Activated T-cell treated with anti-CD3 and anti-CD28 coated beads, Interleukin-2, amount 50 U/mL, for 4 hours (primary cell): ENCODE measurements at regions not wholly inside any gene's neighbourhood (a gene's known extent, or its start where the extent isn't known, plus 50 kb on each side); places are given as distances from the start of the nearest gene placed in this dataset.

Source experiments
- ATAC-seq, 2 donors: fragments of 200-7000 bp; cut with Tn5 transposase; one replicate each; pipeline ENCODE4 v1.10.0; 2021
- DNase-seq: peaks from one replicate; pipeline ENCODE4 v3.0.0-alpha.2; 2020
- H3K27me3 Mint-ChIP-seq: one replicate; pipeline ENCODE4 v1.8.0; 2021; ENCODE audit warnings: low read depth, mixed read lengths
- H3K36me3 Mint-ChIP-seq: one replicate; pipeline ENCODE4 v1.8.0; 2022; ENCODE audit warnings: mixed read lengths; ENCODE audit not compliant: insufficient read depth
- H3K4me1 Mint-ChIP-seq: one replicate; pipeline ENCODE4 v1.8.0; 2021; ENCODE audit warnings: low read depth, mixed read lengths
- H3K4me3 Mint-ChIP-seq: one replicate; pipeline ENCODE4 v1.8.0; 2021; ENCODE audit warnings: mild to moderate bottlenecking, moderate library complexity, mixed read lengths
- H3K9me3 Mint-ChIP-seq: one replicate; pipeline ENCODE4 v1.8.0; 2021; ENCODE audit warnings: mixed read lengths

GRCh38 chr1:57858740-57859139 lies 434.9 kb upstream of the DAB1 start:
- DNase-seq (no peak), ATAC-seq (no peak)
- Mint-ChIP-seq H3K9me3 (no peaks in the 10 kb centered on the region), H3K4me1 (no peaks in the 10 kb centered on the region), H3K4me3 (no peak overlapping the region), H3K27me3 (no peaks in the 10 kb centered on the region), H3K36me3 (no peaks in the 10 kb centered on the region)

DNA sequence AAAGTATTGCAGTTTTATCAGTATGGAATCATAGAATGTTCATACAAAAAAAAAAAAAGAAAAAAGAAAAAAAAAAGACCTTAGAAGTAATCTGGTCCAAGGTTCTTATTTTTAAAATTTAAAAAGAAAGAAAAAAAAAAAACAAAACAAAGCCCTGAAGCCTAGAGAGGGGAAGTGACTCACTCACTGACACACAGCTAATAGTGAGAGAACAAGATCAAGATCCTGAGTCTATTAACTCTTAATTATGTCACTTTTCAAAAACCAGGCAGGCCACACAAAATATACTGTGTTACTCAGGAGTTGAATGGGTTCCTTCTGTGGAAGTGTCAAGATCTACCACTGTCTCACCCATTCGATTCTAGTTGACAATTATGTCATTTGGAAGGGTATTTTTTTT lies 433.9 kb upstream of the DAB1 start:
- no peaks in the 10 kb centered on the region for H3K4me1 Mint-ChIP-seq
- H3K27me3 Mint-ChIP-seq, result no peaks in the 10 kb centered on the region
- no peaks in the 10 kb centered on the region for H3K9me3 Mint-ChIP-seq
- DNase-seq (no peak), ATAC-seq (no peak)
- no peak overlapping the region for H3K4me3 Mint-ChIP-seq
- no peaks in the 10 kb centered on the region for H3K36me3 Mint-ChIP-seq

DNA sequence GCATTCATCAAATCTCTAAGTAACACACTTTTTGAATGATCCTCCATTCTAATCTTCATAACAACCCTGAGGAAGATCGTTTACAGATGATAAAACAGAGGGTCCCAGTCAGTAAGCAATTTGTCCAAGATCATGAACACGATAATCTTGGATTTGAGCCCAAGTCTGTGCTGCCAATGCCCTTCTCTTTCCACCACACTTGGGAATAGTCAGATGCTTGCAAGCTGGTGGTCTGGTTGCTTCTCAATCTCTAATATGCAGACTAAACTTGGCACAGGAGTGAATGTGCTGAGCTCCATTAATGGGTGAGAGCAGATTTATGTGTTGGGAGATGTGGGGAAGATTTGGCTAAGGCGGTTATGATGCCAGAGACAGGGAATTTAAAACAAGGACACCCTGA lies 430.6 kb upstream of the DAB1 start:
- Mint-ChIP-seq H3K27me3 (peaks cover 5% of the 10 kb centered on the region), H3K36me3 (no peaks in the 10 kb centered on the region), H3K9me3 (no peaks in the 10 kb centered on the region), H3K4me3 (no peak overlapping the region), H3K4me1 (no peaks in the 10 kb centered on the region)
- DNase-seq (no peak), ATAC-seq (no peak)

GRCh38 chr1:57850176-57850940 lies 426.5 kb upstream of the DAB1 start:
- Mint-ChIP-seq H3K27me3 (peaks cover 5% of the 10 kb centered on the region), H3K4me3 (no peak overlapping the region), H3K9me3 (no peaks in the 10 kb centered on the region), H3K4me1 (no peaks in the 10 kb centered on the region), H3K36me3 (no peaks in the 10 kb centered on the region)
- DNase-seq, result no peak
- no peak for ATAC-seq

DNA sequence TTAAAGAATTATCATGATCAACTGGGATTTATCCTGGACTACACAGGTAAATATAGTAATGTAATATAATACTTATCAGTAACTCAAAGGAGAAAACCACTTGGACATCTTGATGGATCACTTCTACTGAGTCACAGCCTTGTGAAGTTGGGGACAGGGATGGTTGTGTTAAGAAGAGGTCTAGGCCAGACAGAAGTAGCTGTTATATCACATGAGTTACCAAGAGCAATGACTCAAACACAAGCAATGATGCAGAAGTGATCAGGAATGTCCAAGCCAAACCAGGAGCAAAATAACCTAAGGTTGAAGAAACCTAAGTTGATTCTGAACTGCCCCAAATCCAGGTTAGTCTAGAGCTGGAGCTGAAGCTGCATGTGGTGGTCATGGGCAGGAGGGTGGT lies 424.5 kb upstream of the DAB1 start:
- no peaks in the 10 kb centered on the region for H3K36me3 Mint-ChIP-seq
- no peak for ATAC-seq

GRCh38 chr1:57845041-57845440 lies 421.2 kb upstream of the DAB1 start:
- DNase-seq (no peak), ATAC-seq (no peak)
- Mint-ChIP-seq H3K4me3 (no peak overlapping the region), H3K27me3 (no peaks in the 10 kb centered on the region), H3K9me3 (peaks cover 18% of the 10 kb centered on the region), H3K4me1 (no peaks in the 10 kb centered on the region), H3K36me3 (no peaks in the 10 kb centered on the region)

More for the DNA sequence above, 424.5 kb upstream of the DAB1 start:
- no peak overlapping the region for H3K4me3 Mint-ChIP-seq
- H3K4me1 Mint-ChIP-seq, result no peaks in the 10 kb centered on the region
- no peaks in the 10 kb centered on the region for H3K9me3 Mint-ChIP-seq
- no peak for DNase-seq
- peaks cover 5% of the 10 kb centered on the region for H3K27me3 Mint-ChIP-seq

- ATAC-seq, result no peak
- Mint-ChIP-seq H3K36me3 (no peaks in the 10 kb centered on the region), H3K27me3 (no peaks in the 10 kb centered on the region), H3K9me3 (peaks cover 19% of the 10 kb centered on the region), H3K4me1 (no peaks in the 10 kb centered on the region), H3K4me3 (no peak overlapping the region)
- no peak for DNase-seq
Measured at GRCh38 chr1:57844382-57844980, 420.6 kb upstream of the DAB1 start.

DNA sequence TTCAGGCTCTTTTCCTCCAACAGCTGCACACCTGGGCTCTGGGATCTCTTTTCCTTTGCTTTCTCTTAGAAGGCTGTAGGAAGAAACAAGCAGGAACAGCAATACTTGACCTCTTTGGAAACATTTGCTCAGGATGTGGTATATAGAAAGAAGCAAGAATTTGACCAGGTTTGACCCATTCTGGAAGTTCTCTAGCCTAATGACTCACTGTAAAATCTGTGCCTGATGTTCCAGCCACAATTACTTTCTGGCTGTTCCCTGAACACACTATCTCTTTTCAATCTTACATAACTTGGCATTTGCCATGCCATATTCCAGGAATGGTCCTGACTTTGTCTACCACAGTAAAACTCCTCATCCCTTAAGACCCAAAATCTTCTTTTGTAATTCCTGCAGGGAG lies 419.9 kb upstream of the DAB1 start:
- no peak for DNase-seq
- H3K4me3 Mint-ChIP-seq, result no peak overlapping the region
- no peaks in the 10 kb centered on the region for H3K27me3 Mint-ChIP-seq
- ATAC-seq, result no peak
- H3K9me3 Mint-ChIP-seq, result peaks cover 19% of the 10 kb centered on the region
- H3K4me1 Mint-ChIP-seq, result no peaks in the 10 kb centered on the region
- no peaks in the 10 kb centered on the region for H3K36me3 Mint-ChIP-seq

DNA sequence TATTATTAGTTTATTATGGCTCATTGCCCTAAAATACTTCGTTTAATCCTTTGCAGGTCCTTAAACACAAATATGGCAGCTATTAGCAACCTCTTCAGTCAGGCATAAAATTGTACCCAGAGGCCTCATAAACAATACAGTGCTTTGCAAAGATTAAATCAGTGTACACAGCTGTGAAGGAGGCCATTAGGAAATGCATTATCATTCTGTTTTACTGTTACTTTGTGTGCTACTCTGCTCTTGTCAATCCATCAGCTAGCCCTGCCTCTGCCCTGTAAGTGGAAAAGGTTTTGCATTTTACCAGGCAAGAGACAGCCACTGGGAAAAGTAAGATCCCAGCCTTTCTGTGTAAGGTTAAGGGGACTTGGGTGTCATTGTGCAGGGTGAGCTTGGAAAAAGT lies 415.7 kb upstream of the DAB1 start:
- H3K36me3 Mint-ChIP-seq, result no peaks in the 10 kb centered on the region
- peaks cover 19% of the 10 kb centered on the region for H3K9me3 Mint-ChIP-seq
- DNase-seq, result no peak
- H3K4me3 Mint-ChIP-seq, result no peak overlapping the region
- peaks cover 1% of the 10 kb centered on the region for H3K27me3 Mint-ChIP-seq
- no peak for ATAC-seq
- no peaks in the 10 kb centered on the region for H3K4me1 Mint-ChIP-seq

GRCh38 chr1:57839067-57839466 lies 415.2 kb upstream of the DAB1 start:
- Mint-ChIP-seq H3K4me3 (no peak overlapping the region), H3K9me3 (peaks cover 19% of the 10 kb centered on the region), H3K27me3 (peaks cover 1% of the 10 kb centered on the region), H3K36me3 (no peaks in the 10 kb centered on the region), H3K4me1 (no peaks in the 10 kb centered on the region)
- no peak for ATAC-seq
- DNase-seq, result no peak

GRCh38 chr1:57835620-57836019 lies 411.8 kb upstream of the DAB1 start:
- H3K36me3 Mint-ChIP-seq, result no peaks in the 10 kb centered on the region

GRCh38 chr1:57833296-57833695 lies 409.4 kb upstream of the DAB1 start:
- no peaks in the 10 kb centered on the region for H3K4me1 Mint-ChIP-seq
- H3K4me3 Mint-ChIP-seq, result no peak overlapping the region

More at GRCh38 chr1:57835620-57836019, 411.8 kb upstream of the DAB1 start:
- DNase-seq (no peak), ATAC-seq (no peak)
- H3K4me3 Mint-ChIP-seq, result no peak overlapping the region
- H3K27me3 Mint-ChIP-seq, result peaks cover 1% of the 10 kb centered on the region
- no peaks in the 10 kb centered on the region for H3K4me1 Mint-ChIP-seq
- peaks cover 7% of the 10 kb centered on the region for H3K9me3 Mint-ChIP-seq

GRCh38 chr1:57832612-57833011 lies 408.8 kb upstream of the DAB1 start:
- Mint-ChIP-seq H3K4me3 (no peak overlapping the region), H3K36me3 (no peaks in the 10 kb centered on the region)
- no peak for ATAC-seq

More at GRCh38 chr1:57833296-57833695, 409.4 kb upstream of the DAB1 start:
- DNase-seq, result no peak
- no peaks in the 10 kb centered on the region for H3K36me3 Mint-ChIP-seq
- no peaks in the 10 kb centered on the region for H3K9me3 Mint-ChIP-seq
- peaks cover 1% of the 10 kb centered on the region for H3K27me3 Mint-ChIP-seq
- no peak for ATAC-seq

DNA sequence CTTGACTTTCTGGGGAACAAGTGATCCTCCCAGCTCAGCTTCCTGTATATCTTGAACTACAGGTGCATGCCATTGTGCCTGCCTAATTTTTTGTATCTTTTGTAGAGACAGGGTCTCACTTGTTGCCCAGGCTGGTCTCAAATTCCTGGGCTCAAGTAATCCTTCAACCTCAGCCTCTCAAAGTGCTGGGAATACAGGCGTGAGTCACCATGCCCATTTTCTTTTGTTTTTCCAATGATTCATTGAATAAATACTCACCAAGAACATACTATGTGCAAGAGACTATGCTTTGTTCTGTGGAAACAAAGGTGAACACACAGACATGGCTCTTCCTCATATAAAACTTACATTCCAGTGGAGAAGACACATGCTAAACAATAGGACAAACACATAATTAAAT lies 407.8 kb upstream of the DAB1 start:
- DNase-seq (no peak), ATAC-seq (no peak)
- H3K4me1 Mint-ChIP-seq, result no peaks in the 10 kb centered on the region
- no peaks in the 10 kb centered on the region for H3K9me3 Mint-ChIP-seq
- no peak overlapping the region for H3K4me3 Mint-ChIP-seq
- H3K27me3 Mint-ChIP-seq, result no peaks in the 10 kb centered on the region
- no peaks in the 10 kb centered on the region for H3K36me3 Mint-ChIP-seq

More at GRCh38 chr1:57832612-57833011, 408.8 kb upstream of the DAB1 start:
- H3K9me3 Mint-ChIP-seq, result no peaks in the 10 kb centered on the region
- no peaks in the 10 kb centered on the region for H3K27me3 Mint-ChIP-seq
- no peak for DNase-seq
- no peaks in the 10 kb centered on the region for H3K4me1 Mint-ChIP-seq

DNA sequence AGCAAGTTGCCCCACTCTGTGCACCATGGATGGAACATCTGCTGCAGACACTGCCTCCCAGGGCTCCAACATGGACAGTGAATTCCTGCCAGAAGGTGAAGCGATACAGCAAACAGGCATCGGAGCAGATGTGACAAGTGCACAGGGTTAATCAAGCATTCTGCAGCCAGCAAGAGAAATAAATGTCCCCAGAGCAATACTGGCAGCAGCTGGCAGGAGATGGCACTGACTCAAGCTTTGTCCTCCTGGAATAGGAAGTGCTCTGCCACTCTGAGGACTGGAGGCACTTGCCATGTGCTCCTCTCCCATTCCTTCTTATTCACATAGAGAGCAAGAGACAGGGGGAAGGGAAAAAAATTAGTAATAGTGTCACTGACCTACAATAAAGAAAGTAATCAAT lies 402.7 kb upstream of the DAB1 start:
- DNase-seq, result no peak
- no peaks in the 10 kb centered on the region for H3K36me3 Mint-ChIP-seq
- no peaks in the 10 kb centered on the region for H3K4me1 Mint-ChIP-seq
- no peaks in the 10 kb centered on the region for H3K27me3 Mint-ChIP-seq
- no peak for ATAC-seq
- H3K9me3 Mint-ChIP-seq, result no peaks in the 10 kb centered on the region
- H3K4me3 Mint-ChIP-seq, result no peak overlapping the region
